NCI-H1694 treated with DMSO at 0.1 percent for 48 hours (cell line): ENCODE measurements at regions not wholly inside any gene's neighbourhood (a gene's known extent, or its start where the extent isn't known, plus 50 kb on each side); places are given as distances from the start of the nearest gene placed in this dataset.

Source experiments
- DNase-seq: peaks from one replicate; lab custom pipeline; 2025; lab: John Stamatoyannopoulos, UW

DNA sequence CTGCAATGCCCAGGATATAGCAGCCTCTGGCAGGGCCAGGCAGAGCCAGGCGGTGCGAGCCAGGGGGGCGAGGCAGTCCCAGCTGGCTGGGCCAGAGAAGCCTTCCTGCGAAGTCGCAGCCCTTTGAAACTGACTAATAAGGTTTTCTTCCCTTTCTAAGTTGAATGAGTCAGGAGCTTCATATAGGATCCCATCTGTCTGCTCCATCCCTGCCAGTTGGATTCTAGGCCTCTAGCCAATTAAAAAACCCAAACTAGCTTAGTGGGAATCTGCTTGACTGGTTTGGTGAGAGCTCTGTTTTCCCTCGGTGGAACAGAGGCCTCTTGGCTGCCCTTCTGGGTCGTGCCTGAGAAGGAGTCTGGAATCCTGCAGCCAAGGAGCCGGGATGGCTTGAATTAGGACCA, 70.1 kb upstream of the RAPGEF1 start:
- peak; percentile 97 for DNase-seq

DNA sequence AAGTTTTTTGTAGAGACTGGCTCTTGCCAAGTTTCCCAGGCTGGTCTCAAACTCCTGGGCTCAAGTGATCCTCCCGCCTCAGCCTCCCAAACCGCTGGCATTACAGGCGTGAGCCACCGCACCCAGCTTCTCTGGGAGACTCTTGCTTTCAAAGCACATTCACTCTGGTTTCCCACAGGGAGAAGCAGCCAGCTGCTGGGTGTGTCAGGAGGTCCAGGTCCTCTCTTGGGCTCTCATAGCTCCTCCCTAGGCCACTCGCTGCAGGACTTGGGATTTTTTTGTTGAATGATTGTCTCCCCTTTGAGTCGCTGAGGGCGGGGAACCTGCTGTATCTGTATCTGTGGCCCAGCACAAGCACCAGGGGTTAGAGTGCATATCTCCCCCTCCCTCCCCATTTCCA, 68.4 kb upstream of the RAPGEF1 start:
- DNase-seq: no peak

DNA sequence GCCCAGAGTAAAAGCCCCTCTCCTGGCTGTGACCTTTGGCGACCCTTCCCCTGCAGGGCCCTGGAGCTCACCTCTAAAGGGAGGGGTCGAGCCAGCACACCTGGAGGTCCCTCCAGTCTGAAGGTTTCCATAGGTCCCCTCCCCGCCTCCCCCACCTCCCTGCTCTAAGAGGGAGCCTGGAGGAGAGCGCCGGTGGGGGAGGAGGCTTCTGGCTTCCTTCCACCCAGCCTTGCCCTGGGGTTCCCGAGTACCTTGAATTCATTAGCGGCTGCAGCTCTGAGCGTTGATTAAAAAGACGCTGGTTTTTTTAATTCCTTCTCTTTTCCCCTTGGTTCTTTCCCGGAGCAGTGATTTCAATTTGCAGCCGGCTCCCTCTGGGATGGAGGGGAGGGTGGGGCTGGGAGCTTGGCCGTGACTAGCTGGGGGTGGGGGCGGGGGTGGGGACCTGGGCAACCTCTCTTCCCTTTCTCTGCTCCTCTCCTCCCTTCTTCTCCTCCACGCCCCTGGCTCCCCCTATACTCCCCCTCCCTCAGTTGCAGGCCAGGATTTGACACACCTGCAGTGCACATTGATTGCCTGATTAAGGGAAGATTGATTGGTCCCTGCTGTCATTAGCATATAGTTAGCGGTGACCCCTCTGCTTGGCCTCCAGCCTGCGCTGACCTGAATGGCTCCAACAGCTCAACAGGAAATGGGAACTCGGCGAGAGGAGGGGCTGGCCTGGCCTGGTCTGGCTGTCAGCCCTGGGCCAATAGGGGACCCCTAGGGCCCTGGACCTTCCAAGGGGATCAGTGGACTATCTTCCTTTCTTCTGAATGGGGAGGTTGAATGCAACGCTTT, 67.5 kb upstream of the RAPGEF1 start:
- DNase-seq: no peak

DNA sequence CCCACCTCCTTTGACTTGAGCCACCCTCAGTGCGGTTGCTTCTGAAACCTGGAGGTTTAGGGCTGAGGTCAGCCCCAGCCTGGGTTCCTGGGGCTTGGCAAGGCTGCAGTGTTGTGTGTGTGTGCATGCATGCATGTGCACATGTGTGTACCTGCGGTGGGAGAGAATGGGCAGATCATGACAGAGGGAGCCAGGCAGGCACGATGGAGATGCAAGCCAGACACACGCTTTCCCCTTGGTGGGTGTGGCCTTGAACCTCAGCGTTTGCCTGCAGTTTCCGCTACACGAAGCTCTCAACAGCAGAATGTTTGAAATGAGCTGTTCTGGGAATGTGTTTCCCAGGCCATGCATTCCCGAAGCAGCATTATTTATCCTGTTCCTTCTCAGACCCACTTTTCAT, 65.9 kb upstream of the RAPGEF1 start:
- DNase-seq: no peak

DNA sequence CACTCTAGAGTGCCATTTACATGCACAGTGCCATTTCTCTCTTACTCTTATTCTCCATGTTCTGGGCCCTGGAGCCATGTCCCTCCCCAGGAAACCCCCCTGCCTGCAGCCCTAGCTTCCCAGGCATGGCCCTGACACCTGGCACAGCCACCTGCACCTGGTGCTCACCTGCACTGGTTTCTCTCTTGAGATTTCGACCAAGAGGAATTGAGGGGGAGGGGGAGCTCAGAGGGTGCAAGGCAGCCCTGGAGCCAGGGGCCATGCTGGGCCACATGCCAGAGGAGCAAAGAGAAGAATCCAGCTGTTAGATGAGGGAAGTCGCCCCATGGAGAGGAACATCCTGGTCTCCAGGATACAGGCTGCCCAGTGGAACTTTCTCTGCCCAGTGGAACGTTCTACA, 65.0 kb upstream of the RAPGEF1 start:
- DNase-seq: no peak

DNA sequence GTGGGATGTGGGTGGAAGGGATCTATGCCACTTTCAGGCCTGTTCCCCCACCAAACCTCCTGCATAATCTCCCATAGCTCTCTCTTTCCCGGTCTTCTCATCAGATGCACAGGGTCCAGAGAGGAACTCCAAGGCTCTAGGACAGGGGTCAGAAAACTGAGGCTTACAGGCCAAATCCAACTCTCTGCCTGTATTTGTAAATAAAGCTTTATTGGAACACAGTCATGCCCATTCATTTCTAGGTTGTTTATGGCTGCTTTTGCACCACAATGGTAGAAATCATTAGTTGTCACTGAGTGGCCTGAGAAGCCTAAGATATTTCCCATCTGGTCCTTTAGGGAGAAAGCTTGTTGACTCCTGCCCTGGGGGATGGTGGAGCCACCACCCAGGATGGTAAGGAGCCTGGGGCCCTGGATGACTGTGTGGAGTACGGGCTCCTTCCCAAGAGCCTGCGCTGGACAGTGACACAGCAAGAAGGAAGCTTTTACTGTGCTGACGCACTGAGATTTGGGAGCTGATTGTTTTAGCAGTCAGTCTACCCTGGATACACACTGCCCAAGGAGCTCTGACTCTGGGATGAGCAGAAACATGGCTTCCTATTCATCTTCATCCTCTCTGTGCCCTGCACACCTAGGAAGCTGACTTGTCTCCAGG, 64.0 kb upstream of the RAPGEF1 start:
- no peak for DNase-seq

DNA sequence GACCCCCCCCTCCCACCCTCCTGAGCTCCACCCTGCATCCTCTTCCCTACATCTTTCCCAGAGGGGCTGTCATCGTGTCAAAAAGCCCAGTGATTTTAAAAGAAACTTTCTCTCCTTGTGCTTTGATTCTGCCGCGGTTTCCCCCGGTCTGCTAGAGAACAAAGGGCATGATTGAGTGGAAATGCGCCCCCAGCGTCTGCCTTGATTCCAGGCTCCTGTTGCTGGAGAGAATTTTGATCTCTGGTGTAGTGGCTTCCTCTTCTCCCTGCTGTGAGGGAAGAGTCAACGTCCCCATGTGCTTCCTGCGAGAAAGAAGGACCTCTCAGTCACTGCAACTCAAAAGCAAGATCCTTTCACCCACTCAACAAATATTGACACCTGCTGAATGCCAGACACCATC, 61.9 kb upstream of the RAPGEF1 start:
- DNase-seq: no peak

DNA sequence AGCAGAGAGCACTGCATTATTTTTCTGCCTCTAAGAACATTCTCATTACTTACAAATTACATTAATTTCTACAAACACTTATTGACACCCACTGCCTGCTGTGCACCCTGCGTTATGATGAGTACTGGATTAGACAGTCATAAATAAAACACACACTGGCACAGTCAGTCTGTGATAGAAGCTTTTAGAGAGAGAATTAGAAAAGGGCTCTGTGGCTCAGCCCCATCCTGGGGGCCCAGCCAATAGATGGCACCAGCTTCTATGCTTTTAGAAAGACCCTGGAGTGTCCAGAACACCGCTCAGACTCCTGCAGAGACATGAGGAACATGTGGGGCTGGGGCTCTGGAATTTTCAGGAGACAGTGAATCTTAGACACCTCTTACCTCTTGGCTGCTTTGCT, 61.0 kb upstream of the RAPGEF1 start:
- no peak for DNase-seq

DNA sequence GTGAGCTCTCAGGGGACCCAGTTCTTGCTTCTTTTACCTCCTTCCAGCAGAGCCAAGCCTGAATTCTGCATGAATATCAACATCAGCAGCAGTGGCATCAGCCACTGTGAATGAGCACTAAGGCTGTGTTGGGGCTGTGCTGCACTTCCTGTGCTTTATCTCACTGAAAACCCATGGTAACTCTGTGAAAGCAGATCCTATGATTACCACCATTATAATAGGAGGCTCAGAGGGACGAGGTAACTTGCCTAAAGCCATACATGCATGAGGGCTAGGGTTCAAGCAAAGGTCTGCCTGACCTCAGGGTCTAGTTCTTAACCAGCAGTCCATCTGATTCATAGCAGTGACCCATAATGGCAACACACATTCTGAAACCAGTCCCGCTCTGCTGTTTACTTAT, 60.5 kb upstream of the RAPGEF1 start:
- no peak for DNase-seq

DNA sequence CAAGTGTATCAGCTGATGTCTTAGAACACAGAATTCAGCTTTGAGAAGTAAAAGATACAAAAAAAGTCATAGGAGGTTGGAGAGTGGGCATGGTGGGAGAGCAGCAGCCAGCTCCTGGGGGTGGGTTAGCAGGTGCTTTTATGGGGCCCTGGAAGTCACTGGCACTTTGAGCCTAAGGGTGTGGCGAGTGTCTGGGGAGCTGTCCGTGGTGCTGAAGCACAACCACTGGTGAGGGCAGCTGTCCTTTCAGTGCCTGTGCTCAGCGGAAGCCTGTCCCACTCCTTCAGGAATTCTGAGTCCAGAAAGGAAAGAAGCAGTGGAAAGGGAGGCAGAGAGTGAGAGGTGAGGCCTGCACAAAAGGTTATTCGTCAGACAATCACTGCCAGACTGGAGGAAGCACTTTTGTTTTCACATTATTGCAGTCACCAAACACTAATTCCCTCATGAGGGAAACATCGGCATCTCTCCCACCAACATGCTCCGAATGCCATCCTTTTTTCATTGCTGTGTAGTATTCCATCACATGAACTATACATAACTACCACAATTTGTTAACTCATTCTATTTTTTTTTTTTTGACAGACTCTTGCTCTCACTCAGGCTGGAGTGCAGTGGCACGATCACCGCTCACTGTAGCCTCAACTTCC, 59.4 kb upstream of the RAPGEF1 start:
- no peak for DNase-seq

DNA sequence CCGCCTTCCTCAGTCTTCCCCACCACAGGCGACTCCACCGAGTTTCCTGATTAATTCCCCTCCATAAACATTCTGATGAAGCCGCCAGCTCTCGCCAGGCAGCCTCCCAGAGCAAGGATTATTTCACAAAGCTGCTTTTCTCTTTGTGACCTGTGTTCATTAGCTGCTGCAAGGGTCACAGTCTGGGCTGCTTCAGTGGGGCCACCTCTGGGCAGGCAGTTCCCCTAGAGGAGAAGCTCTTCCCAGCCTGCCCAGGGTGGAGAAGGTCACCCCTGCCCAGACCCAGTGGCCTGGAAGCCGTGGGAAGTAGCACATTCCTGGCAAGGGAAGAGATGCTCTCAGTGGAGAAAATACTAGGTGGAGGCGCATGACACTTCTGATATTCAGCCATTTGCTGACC, 58.4 kb upstream of the RAPGEF1 start:
- no peak for DNase-seq

DNA sequence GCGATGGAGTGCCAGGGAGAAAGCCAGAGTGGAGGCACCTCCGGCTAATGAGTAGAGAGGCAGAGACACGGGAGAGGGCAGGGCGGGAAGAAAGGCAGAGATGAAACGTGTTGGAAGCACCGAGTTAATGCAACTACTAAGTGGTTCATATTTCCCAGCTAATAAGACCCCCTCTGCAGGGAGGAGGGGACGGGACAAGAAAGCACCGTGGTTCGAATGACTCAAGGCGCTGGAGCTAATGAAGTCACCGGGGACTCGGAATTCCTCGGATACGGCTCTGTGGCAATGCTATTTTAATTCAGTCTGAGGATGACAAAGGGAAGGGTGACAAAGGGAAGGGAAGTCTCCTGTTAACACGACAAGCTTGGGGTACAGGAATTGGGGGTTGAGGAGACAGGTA, 54.5 kb upstream of the RAPGEF1 start:
- DNase-seq: no peak

DNA sequence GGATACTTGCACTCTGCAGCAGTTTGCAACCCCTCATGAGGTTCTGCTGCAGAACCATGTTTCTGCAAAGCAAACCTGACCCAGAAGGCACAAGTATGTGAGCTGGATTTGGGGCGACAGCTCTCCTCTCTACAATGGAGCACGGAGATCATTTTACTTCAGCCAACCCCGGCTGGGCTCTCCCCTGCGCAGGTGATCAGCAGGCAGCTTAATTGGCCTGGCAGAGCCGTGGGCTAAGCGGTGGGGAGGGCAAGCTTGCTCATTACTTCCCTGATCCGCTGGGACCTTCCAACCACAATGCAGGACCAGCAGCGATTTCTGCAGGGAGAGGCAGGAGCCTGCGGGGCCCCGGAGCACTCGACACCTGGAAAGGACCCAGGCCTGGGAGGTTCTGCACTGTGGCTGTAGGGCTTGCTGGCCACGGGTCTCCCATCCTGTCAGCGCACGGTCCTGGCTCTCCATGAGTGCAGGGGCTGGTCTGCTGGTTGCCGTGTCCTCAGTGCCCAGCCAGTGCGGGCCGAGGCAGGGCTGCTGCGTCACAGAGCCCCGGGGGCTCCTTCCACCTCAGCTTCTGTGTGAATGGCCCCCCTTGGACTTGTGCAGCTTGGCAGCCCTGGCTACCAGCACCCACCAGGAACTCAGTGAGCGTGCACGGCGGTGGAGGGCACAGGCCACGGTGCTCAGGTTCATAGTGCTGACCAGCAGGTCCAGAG, 51.8 kb upstream of the RAPGEF1 start:
- DNase-seq: no peak
